ENCODE measurements at regions not wholly inside any gene's neighbourhood (a gene's known extent, or its start where the extent isn't known, plus 50 kb on each side); places are given as distances from the start of the nearest gene placed in this dataset.

- no peaks in the 10 kb centered on the region for H3K4me1 ChIP-seq
- H3K27ac ChIP-seq: no peak overlapping the region
- H3K36me3 ChIP-seq: no peaks in the 10 kb centered on the region
- no peak overlapping the region for H3K4me3 ChIP-seq
- intact Hi-C loops (cut with DNase I; ENCODE audit: low total_unique reads): no loop called here
- no peak for TF ChIP-seq CTCF (IDR thresholded peaks at IDR 0.05 in 8 of 11, conservative IDR thresholded peaks at IDR 0.05 in 3 of 11)
- no peaks in the 10 kb centered on the region for H3K27me3 ChIP-seq (replicated peaks in 1 of 7)
- peak; percentile 53 for DNase-seq
- 90 to 99% (median 92%) methylated on average over 14 of the region's 14 CpGs for WGBS, 5 donors
- peaks cover 0 to 97% (median 64%) of the 10 kb centered on the region in 8 donors for H3K9me3 ChIP-seq
Observed at GRCh38 chr19:22519152-22519551, 97.0 kb upstream of the ZNF98 start.

- intact Hi-C loops (cut with DNase I; ENCODE audit: low total_unique reads): no loop called here
- Histone ChIP-seq H3K27me3 (replicated peaks in 1 of 7) (no peaks in the 10 kb centered on the region), H3K27ac (no peak overlapping the region), H3K36me3 (no peaks in the 10 kb centered on the region), H3K4me3 (no peak overlapping the region), H3K4me1 (no peaks in the 10 kb centered on the region), H3K9me3 (peaks cover 0 to 97% (median 67%) of the 10 kb centered on the region in 8 donors)
- WGBS, 5 donors: 50 to 73% (median 62%) methylated on average over 46 to 79 of the region's 79 CpGs
- TF ChIP-seq CTCF (IDR thresholded peaks at IDR 0.05 in 8 of 11, conservative IDR thresholded peaks at IDR 0.05 in 3 of 11) (no peak), POLR2AphosphoS5 (IDR thresholded peaks at IDR 0.05) (no peak), POLR2A (IDR thresholded peaks at IDR 0.05) (no peak)
- peak; percentile 65 for DNase-seq
Observed at GRCh38 chr19:22517496-22518411, 95.6 kb upstream of the ZNF98 start.

GRCh38 chr19:22515435-22515834 lies 93.3 kb upstream of the ZNF98 start:
- intact Hi-C loops (cut with DNase I; ENCODE audit: low total_unique reads): no loop called here
- H3K36me3 ChIP-seq: no peaks in the 10 kb centered on the region
- TF ChIP-seq POLR2AphosphoS5 (IDR thresholded peaks at IDR 0.05): no peak
- no peak for TF ChIP-seq CTCF (IDR thresholded peaks at IDR 0.05 in 8 of 11, conservative IDR thresholded peaks at IDR 0.05 in 3 of 11)
- no peak for TF ChIP-seq POLR2A (IDR thresholded peaks at IDR 0.05)
- H3K27me3 ChIP-seq (replicated peaks in 1 of 7): no peaks in the 10 kb centered on the region
- no peak overlapping the region for H3K4me3 ChIP-seq
- H3K4me1 ChIP-seq: no peaks in the 10 kb centered on the region
- WGBS, 5 donors: 54 to 80% (median 67%) methylated on average over 4 of the region's 4 CpGs
- H3K9me3 ChIP-seq: peaks cover 0 to 100% (median 87%) of the 10 kb centered on the region in 8 donors
- no peak for DNase-seq
- H3K27ac ChIP-seq: no peak overlapping the region

- H3K4me3 ChIP-seq: no peak overlapping the region
- no peaks in the 10 kb centered on the region for H3K27me3 ChIP-seq (replicated peaks in 1 of 7)
- no peaks in the 10 kb centered on the region for H3K4me1 ChIP-seq
- intact Hi-C loops (cut with DNase I; ENCODE audit: low total_unique reads): no loop called here
- 81 to 92% (median 85%) methylated on average over 2 of the region's 2 CpGs for WGBS, 5 donors
- H3K9me3 ChIP-seq: peaks cover 0 to 100% (median 97%) of the 10 kb centered on the region in 8 donors
- H3K27ac ChIP-seq: no peak overlapping the region
- peak; percentile 22 for DNase-seq
- H3K36me3 ChIP-seq: no peaks in the 10 kb centered on the region
- TF ChIP-seq CTCF (IDR thresholded peaks at IDR 0.05 in 8 of 11, conservative IDR thresholded peaks at IDR 0.05 in 3 of 11) (no peak), POLR2A (IDR thresholded peaks at IDR 0.05) (no peak), POLR2AphosphoS5 (IDR thresholded peaks at IDR 0.05) (no peak)
Observed at GRCh38 chr19:22503524-22503923, 81.4 kb upstream of the ZNF98 start.

Measured in spleen (tissue), 11 donors.